OCI-LY3 (cell line): ENCODE measurements at regions not wholly inside any gene's neighbourhood (a gene's known extent, or its start where the extent isn't known, plus 50 kb on each side); places are given as distances from the start of the nearest gene placed in this dataset.

Experiments used
- EZH2phosphoT487 ChIP-seq: fragments of 200-600 bp; shearing (Covaris generic); IDR thresholded peaks from 2 replicates; pipeline ENCODE4 v1.6.1; 2018; ENCODE audit warnings: antibody characterized with exemption, mixed run types, low read depth
- TF ChIP-seq, protein P1 (sequence below): fragments of 200-600, 300-600 bp; sonication (generic); IDR thresholded peaks from 2 replicates; pipeline ENCODE4 v1.5.1; 2014; ENCODE audit warnings: antibody characterized with exemption, low read length, low read depth

GRCh38 chr1:208741296-208741695 lies 497.1 kb upstream of the PLXNA2 start:
- TF ChIP-seq, protein P1, sequence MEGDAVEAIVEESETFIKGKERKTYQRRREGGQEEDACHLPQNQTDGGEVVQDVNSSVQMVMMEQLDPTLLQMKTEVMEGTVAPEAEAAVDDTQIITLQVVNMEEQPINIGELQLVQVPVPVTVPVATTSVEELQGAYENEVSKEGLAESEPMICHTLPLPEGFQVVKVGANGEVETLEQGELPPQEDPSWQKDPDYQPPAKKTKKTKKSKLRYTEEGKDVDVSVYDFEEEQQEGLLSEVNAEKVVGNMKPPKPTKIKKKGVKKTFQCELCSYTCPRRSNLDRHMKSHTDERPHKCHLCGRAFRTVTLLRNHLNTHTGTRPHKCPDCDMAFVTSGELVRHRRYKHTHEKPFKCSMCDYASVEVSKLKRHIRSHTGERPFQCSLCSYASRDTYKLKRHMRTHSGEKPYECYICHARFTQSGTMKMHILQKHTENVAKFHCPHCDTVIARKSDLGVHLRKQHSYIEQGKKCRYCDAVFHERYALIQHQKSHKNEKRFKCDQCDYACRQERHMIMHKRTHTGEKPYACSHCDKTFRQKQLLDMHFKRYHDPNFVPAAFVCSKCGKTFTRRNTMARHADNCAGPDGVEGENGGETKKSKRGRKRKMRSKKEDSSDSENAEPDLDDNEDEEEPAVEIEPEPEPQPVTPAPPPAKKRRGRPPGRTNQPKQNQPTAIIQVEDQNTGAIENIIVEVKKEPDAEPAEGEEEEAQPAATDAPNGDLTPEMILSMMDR, result no peak
- TF ChIP-seq EZH2phosphoT487, result no peak
